Midbrain (tissue), 1 donor: ENCODE measurements at regions not wholly inside any gene's neighbourhood (a gene's known extent, or its start where the extent isn't known, plus 50 kb on each side); places are given as distances from the start of the nearest gene placed in this dataset.
"Not testable (repeated sequence)": the region's sequence is repeated elsewhere in the genome, so short reads cannot be mapped to it uniquely, and the experiment has no call there.

Experiments
- DNase-seq: peaks from one replicate; lab custom pipeline; 2025; lab: John Stamatoyannopoulos, UW

DNA sequence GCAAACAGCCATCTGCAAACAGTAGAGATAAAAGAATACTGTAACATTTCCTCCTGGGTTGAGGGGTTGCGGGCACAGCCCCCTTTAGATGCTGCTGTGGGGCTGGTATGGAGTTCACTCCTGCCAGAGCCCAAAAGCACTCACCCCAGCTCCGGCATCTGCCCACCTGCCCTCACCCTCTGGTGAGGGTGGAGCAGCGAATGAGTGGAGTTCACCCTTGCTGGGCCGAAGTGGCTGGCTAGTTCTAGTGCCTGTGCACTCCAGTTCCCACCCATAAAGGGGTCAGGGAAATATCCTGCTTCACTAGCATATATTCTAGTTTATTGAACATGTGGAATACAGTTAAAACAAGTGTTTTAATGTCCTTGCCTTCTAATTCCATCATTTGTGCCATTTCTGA is 209.7 kb upstream of the SGO1 start:
- no peak for DNase-seq

DNA sequence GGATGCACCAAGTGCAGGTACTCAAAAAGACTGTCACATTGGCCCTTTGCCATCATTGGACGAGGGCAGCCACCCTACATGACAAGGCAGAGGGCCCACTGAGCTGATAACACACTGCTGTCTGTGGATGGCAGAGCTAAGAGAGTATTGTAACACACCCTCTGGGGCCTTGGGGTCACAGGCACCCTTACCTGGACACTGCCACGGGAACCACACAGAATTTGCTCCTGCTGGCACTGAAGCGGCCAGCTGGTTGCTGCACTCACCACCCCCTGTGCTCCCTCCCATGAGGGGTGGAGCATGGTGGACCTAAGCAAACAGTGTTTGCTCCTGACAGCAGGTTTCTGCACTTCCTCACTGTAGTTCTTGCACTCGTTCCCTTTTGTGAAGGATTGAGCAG is 208.2 kb upstream of the SGO1 start:
- DNase-seq: no peak

DNA sequence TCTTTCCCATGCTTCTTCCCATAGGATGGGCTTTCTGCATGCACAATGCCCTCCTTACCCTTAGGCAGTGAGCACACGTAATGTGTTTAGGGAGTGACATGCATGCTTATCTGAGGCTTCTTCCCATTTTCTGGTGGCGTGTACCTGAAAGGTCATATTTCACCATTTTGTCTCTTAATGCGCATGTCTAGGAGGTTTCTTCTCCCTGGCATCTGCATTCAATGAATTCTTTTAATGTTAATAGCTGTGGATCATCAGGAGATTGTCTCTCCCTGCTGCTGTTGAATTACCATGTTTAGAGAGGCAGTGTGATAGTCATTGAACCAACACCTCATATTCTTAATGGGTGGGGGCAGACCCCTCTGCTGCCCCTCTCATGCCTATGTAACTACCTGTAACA is 205.6 kb upstream of the SGO1 start:
- DNase-seq: no peak

DNA sequence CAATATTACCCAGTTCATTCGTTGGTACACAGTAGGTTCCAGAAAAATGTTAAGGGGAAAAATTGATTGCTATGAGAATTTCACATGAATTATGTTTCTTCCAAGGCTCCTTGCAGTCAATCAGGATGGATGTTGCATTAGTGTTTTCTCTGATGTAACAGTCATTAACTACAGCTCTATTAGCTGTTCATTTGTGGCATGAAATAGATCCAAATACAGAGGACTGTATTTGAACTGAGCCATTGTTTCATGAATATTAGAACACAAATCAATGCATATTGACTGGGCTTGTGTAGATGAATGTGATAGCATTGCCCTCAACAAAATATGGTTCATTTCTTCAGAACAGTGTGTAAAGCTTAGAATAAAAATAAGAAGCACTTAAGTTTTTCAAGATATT is 203.0 kb upstream of the SGO1 start:
- DNase-seq: no peak

DNA sequence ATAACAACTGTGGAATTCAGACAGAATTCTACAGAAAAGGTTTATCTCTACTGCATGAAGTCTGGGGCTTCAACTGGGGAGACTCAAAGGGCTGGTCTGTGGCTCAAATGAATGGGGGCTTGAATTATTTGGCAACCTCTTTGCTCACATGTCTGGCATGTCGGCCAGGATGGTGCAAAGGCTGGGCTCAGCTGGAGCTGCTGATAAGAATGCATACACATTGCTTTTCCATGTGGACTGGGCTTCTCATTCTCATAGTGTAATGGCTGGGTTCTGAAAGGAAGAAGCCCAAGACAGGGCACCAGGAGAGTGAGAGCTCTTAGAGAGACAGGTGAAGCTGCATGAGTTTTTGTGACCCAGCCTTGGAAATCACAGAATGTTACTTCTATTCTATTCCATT is 194.3 kb upstream of the SGO1 start:
- DNase-seq: no peak

DNA sequence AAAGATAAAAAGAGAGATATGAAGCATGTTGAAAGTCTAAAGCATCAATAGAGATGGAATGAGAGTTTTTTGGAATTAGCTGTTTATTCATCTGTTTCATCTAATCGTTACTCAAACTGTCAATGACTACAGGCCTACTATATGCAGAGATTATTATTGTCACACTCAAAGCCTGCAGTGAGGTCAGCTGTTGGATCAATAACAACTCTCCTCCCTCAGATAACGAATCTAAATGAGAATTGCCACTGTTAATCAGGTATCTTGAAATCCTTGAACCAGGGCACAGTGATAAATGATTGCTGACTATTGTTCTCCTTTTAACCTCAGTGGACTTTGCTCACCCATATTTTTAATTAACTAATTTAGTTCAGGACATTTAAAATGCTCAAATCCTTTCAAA is 192.3 kb upstream of the SGO1 start:
- DNase-seq: no peak

DNA sequence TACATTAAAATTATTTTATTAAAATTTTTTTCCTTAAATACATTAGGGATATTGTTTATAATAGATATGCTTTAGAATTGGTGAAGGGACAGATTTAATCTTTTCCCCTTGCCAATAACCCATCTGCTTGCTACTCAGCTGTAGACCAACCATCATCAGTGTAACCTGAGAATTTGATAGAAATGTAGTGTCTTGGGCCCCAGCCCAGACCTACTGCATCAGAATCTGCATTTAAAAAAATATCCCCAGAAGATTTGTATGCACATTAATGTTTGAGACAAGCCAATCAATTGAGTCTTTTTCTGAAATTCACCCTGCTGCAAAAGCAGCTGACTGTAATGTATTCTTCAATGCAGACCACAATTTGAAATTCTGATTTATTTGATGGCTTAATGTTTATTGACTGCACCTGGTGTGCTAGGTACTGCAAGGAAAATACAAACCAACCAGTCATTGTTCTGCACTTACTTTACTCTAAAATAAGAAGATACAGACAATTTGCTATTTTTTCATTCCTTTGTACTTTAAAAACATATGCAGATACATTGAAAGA is 190.7 kb upstream of the SGO1 start:
- no peak for DNase-seq

DNA sequence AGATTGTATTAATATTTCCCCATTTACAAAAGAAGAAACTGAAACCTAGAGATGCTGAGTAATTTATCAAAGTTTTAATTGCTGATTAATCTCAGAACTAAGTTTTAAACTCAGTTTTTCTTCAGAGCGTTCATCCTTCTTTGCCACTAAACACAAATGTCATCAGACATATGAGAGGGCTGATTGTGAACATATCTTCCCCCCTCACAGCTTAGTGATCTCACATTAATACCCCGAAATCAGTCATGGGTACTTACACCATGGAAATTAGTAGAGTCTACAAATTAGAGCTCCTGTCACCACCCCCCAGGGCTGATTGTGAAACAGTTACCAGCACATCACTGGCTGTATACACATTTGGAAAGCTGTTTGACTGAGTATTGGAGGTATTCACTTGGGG is 189.3 kb upstream of the SGO1 start:
- DNase-seq: no peak

DNA sequence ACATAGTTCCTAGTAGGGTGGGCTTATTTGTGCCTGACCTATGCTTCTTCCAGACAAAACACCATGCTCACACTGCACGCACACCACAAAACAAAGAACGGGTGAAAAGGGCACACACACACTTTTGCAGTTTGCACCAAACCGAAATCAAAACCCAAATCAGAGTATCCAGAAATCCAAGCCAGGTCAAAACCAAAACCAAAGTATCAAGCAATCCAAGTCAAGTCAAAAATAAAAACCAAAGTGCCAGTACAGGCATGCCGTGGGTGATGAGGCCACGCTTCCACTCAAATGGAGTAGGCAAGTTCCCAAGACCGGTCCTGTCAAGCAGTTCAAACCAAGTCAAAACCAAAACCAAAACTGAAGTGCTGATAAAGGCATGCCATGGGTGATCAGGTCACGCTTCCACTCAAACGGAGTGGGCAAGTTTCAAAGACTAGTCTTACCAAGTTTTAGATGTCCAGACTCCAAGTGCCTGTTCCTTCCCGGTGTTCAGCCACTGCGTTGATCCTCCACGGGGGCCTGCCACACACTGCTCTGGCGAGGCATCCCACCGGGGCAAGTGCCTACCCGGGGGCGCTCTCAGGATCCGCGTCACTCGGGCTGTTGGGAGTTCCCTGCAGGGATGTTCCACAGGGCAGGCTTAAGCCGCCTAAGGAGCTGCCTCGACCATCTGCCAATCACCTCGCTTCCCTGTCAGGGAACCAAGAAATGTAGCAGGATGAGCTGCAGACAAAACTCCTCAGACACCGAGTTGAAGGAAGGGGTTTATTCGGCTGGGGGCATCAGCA is 184.5 kb upstream of the SGO1 start:
- not testable (repeated sequence) for DNase-seq

DNA sequence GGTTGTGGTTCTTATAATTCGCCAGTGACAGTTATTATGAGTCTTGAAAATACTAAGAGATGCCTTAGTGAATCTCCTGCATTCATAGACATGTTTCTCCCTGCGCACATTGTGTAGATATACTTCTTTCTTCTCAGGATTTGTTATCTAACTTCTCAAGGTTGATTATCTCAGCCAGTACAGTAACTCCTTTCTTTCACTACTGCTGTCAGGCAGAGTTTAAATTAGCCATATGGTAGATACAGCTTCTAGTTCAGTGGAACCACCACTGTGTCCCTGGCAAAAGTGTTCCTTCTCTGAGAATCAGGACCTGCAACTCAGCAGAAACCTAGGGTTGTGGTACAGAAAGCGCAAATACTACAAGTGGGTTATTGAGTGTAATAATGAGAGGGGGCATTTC is 175.0 kb upstream of the SGO1 start:
- DNase-seq: no peak

DNA sequence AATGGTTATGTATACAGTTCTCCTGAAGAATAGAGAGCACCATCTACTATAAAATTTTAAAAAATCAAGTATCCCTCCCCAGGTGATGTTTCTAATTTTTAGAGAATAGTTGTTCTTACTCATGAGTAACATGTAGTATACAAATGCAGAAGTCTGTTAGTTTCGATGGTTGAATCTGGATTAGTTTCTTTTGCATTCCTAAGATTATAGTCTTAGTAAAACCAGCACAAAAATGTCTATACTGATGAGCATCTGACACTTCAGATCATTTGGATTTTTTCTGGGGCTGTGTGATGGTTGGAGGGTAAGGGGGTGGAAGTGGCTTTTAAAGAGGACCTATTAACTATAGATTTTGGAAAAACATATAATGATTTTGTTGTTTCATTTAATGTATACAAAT is 167.3 kb upstream of the SGO1 start:
- no peak for DNase-seq

DNA sequence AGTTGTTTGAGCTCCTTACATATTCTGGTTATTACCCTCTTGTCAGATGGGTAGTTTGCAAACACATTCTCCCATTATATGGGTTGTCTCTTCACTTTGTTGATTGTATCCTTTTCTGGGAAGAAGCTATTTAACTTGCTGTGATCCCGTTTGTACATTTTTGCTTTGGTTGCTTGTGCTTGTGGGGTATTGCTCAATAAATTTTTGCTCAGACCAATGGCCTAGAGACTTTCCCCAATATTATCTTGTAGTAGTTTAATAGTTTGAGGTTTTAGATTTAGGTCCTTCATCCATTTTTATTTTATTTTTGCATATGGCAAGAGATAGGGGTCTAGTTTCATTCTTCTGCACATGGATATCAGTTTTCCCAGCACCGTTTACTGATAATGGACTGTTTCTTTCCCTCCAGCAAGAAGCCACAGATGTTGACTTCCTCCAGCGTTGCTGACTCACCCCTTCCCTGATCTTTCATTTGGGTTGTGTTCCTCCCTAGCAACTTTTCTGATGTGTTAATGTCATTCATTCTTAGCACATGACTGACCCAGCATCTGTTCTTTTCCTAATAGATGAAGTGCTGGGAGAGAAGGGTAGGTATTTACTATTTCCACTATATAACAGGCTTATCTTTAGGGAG is 166.7 kb upstream of the SGO1 start:
- DNase-seq: no peak

DNA sequence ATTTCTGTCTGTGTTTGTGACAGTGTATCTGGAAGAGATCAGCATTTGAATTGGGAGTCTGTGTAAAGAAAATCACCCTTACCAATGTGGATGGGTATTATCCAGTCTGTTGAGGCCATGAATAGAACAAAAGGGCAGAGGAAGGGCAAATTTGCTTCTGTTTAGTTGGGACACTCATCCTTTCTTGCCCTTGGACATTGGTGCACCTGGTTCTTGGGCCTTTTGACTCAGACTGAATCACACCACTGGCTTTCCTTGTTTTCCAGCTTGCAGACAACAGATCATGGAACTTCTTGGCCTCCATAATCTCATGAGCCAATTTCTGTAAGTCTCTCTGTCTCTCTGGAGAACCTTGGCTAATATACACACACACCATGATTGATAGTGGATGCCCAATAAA is 164.4 kb upstream of the SGO1 start:
- no peak for DNase-seq

DNA sequence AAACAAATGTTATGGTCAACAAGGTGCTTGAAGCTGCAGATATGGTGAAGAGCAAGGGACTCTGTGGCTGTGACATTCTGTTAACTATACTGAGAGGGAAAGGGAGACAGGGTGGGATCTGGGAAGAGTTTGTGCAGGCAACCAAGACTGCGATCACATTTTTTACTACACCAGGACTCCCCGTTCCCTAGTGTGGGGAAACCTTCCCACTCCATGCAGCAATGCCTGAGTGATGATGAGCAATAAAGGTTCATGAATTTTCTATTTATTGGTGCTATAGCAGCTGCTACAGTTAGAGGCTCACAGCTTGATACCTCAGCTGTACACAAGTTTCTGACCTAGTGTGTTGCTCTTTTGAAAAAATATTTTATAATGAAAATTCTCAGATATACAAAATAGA is 160.9 kb upstream of the SGO1 start:
- DNase-seq: no peak

DNA sequence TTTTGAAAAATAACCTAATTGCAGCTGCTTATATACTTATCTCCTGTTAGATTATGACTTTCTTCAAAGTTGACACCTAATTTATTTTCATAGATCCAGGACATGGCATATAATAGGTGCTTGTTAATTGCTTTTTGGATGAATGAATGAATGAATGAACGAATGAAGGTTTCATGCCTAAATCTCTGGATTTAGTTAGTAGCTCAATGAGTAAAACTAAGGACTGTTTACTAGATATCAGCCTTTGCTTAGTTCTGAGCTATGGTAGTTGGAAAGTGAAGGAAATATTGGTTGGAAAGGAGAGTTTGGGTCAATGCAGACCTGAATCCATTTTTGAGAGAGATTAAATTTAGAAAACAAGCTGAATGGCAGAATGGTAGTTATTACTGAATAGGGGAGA is 160.4 kb upstream of the SGO1 start:
- no peak for DNase-seq

DNA sequence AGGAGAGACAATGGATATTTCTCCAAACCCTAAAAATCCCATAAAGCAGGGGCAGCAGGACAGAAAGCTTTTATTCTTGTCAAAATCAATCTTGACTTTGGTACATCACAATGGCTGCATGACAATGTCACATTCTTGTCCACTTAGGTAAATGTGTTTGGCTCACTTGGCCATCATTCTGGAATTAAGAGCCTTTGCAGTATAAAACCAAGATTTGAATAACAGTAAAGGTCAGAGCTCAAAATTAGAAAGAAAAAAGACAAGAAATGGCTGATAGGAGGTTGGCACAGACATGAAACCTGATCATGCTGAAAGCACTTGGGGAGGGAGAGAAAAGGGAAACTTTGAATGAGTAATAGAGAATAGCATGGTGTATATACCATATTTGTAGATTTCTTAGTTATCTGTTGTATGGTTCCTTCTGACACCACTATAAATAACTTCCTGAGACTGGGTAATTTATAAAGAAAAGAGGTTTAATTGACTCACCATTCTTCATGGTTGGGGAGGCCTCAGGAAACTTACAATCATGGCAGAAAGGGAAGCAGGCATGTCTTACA is 158.5 kb upstream of the SGO1 start:
- DNase-seq: no peak

DNA sequence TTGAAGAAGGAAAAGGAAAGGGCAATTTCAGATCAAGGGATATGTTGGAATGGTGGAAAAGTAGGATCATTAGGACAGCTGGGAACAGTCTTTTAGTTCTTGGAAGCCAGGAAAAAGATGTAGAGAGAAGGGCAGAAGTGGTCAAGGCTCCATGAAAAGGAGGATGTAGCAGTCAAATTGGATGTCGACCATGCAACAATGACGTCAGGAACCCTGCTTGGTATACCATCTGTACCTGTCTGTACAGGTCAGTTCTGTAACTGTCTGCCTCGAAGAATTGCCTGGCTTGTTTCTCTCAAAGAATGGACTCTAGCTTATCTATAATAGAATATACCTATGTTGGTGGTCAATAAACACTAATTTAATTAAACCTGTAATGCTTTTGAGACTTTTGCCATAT is 157.8 kb upstream of the SGO1 start:
- DNase-seq: no peak

DNA sequence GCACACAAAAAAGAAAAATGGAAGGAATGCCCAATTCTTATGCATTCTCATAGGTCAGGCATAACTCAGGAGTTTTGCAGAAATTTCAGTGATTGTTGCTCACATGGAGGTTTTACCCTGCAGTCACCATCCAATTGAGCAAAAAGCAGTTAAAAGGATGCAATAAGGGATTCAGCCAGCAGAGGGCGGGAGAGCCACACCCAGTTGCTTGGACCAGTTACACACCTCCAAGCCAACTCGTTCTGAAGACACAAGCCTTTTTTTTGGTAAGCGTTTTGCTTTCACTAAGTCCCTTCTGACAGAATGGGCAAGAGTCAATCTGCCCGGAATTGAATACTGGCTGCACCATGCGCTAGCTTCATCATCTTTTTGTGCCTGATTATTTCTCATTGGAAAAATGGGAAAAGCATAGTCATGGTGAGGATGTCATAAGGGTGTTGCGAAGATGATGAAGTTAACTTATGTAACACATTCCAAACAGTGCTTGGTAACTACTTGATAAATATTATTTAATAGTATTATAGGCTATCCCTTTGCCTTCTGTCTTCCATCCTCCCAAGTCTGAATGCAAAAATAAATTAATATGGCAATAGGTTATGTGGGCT is 154.4 kb upstream of the SGO1 start:
- peak; percentile 82 for DNase-seq

DNA sequence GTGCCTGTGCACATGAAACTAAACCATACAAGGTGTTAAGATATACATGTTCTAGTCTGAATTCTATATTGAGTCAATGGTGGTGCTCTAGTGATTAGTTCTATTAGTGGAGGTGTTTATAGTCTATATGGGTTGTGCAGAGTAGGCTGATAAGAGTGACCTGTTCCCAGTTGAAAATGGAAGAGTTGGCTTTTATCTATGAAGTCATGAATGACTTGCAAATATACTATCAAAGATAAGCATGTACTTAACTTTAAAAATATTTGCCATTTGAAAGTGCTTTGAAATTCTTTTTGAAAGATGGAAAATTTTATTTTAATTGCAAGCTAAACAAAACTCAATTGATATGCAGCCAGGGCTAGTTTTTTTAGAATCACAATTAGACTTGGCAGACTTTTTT is 150.6 kb upstream of the SGO1 start:
- DNase-seq: no peak

DNA sequence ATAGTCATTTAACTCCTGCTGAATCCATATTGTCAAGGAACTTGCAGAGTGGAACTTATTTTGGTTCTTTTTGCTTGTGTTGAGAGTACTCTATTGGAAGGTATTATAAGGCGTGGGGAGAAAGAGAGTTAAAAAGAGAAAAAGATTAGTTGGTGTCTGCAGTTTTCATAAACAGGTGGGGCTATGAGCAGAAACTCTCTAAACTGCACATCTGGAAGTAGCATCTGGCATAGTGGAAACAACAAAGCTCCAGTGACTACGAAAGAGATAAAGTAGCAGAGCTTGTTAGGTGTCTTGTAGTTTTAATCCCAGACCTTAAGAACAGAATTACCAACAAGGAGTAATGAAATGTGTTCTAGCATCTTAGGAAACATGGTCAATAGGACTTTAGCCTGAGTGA is 148.8 kb upstream of the SGO1 start:
- no peak for DNase-seq

DNA sequence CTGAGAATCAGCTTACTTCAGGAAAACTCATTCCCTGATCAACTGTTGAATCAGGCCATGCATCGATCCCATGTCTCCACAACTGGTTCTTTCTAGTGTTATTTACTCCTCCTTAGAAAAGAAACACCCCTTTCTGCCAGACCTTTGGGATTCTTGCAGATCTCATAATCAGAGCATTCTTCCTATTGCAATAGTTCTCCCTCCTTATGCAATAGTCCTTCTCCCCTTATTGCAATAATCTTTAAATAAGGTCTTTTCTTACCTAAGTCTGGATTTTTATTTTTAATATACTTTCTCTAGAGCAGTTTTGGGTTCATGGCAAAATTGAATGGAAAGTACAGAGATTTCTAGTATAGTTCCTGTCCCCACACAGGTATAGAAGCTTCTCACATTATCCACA is 141.9 kb upstream of the SGO1 start:
- no peak for DNase-seq

DNA sequence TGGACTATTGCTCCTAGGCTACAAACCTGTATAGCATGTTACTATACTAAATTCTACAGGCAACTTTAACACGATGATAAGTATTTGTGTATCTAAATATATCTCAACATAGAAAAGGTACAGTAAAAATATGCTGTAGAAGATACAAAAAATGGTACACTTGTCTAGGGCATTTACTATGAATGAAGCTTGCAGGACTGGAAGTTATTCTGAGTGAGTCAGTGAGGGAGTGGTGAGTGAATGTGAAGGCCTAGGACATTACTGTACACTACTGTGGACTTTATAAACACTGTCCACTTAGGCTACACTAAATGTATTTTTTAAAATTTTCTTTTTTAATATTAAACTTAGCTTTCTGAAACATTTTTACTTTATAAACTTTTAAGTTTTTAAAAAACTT is 140.5 kb upstream of the SGO1 start:
- DNase-seq: no peak

DNA sequence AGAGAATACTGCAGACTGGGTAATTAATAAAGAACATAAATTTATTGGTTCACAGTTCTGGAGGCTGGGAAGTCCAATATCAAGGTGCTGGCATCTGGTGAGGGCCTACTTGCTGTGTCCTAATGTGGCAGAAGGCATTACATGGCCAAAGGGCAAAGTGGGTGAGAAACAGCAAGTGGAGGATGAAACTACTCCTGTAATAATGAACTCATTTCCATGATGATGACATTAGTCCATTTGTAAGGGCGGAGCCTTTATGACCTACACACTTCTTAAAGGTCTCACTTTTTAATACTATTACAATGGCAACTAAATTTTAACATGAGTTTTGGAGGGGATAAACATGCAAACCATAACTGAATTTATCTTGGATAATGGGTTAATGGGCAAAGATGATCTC is 139.6 kb upstream of the SGO1 start:
- no peak for DNase-seq
